GM19438 (cell line): ENCODE measurements at regions not wholly inside any gene's neighbourhood (a gene's known extent, or its start where the extent isn't known, plus 50 kb on each side); places are given as distances from the start of the nearest gene placed in this dataset.
"Not testable (repeated sequence)": the region's sequence is repeated elsewhere in the genome, so short reads cannot be mapped to it uniquely, and the experiment has no call there.

Source experiments
- ATAC-seq: cut with Tn5 transposase; IDR thresholded peaks from one replicate; pipeline ENCODE4 v1.9.1; 2021; ENCODE audit warnings: low read depth; ENCODE audit not compliant: unreplicated experiment

GRCh38 chr1:65526049-65526556 lies 105.6 kb downstream of the LEPR start:
- ATAC-seq: no peak

- ATAC-seq: no peak
These were observed 106.7 kb downstream of the LEPR start for GRCh38 chr1:65527190-65527589.

GRCh38 chr1:65527707-65528503 lies 107.4 kb downstream of the LEPR start:
- ATAC-seq: no peak

- ATAC-seq: no peak
These were observed 111.6 kb downstream of the LEPR start for GRCh38 chr1:65531972-65532570.

- no peak for ATAC-seq
These were observed 115.5 kb downstream of the LEPR start for GRCh38 chr1:65535981-65536380.

- ATAC-seq: no peak
These were observed 117.6 kb downstream of the LEPR start for GRCh38 chr1:65538086-65538485.

GRCh38 chr1:65538664-65539063 lies 118.2 kb downstream of the LEPR start:
- no peak for ATAC-seq

- no peak for ATAC-seq
These were observed 119.0 kb downstream of the LEPR start for GRCh38 chr1:65539266-65540131.

GRCh38 chr1:65541161-65541560 lies 120.7 kb downstream of the LEPR start:
- ATAC-seq: no peak

GRCh38 chr1:65541865-65542264 lies 121.4 kb downstream of the LEPR start:
- ATAC-seq: no peak

GRCh38 chr1:65542592-65542991 lies 122.1 kb downstream of the LEPR start:
- ATAC-seq: not testable (repeated sequence)

GRCh38 chr1:65550306-65551010 lies 130.0 kb downstream of the LEPR start:
- ATAC-seq: not testable (repeated sequence)

GRCh38 chr1:65552484-65552883 lies 132.0 kb downstream of the LEPR start:
- ATAC-seq: not testable (repeated sequence)

- ATAC-seq: not testable (repeated sequence)
These were observed 133.8 kb downstream of the LEPR start for GRCh38 chr1:65554086-65554764.

GRCh38 chr1:65554829-65555228 lies 134.4 kb downstream of the LEPR start:
- no peak for ATAC-seq

GRCh38 chr1:65558215-65558614 lies 137.7 kb downstream of the LEPR start:
- ATAC-seq: no peak

GRCh38 chr1:65564493-65564892 lies 144.0 kb downstream of the LEPR start:
- ATAC-seq: no peak

- ATAC-seq: no peak
These were observed 147.8 kb downstream of the LEPR start for GRCh38 chr1:65568285-65568684.

GRCh38 chr1:65572701-65573421 lies 152.4 kb downstream of the LEPR start:
- ATAC-seq: no peak
